Ectodermal cell (in vitro differentiated cells): ENCODE measurements at regions not wholly inside any gene's neighbourhood (a gene's known extent, or its start where the extent isn't known, plus 50 kb on each side); places are given as distances from the start of the nearest gene placed in this dataset.

Source experiments
- H3K27ac ChIP-seq: 2 replicates; pipeline ENCODE4 v1.7.0; 2013; ENCODE audit warnings: mild to moderate bottlenecking, low read depth, low read length; ENCODE audit not compliant: insufficient read depth, poor library complexity, severe bottlenecking
- H3K27me3 ChIP-seq: 2 replicates; pipeline ENCODE4 v1.7.0; 2013; ENCODE audit warnings: mild to moderate bottlenecking, low read length; ENCODE audit not compliant: insufficient read depth, control insufficient read depth, poor library complexity, severe bottlenecking
- H3K36me3 ChIP-seq: one replicate; pipeline ENCODE4 v1.7.0; 2013; ENCODE audit warnings: low read length; ENCODE audit not compliant: control insufficient read depth, insufficient read depth
- H3K4me1 ChIP-seq: one replicate; pipeline ENCODE4 v1.7.0; 2013; ENCODE audit warnings: low read length; ENCODE audit not compliant: control insufficient read depth, insufficient read depth
- H3K4me3 ChIP-seq: 2 replicates; pipeline ENCODE4 v1.7.0; 2013; ENCODE audit warnings: low read depth, low read length, control low read depth; ENCODE audit not compliant: insufficient read depth
- H3K9me3 ChIP-seq: 2 replicates; pipeline ENCODE4 v1.7.0; 2013; ENCODE audit warnings: mild to moderate bottlenecking, low read length, moderate library complexity; ENCODE audit not compliant: control insufficient read depth
- WGBS, 2 experiments: methylation state at CpG; one replicate each; pipeline ENCODE4 v1.1.7; 2013; ENCODE audit warnings: missing lambda C conversion rate in 2 of 2; 5-methylcytosine and 5-hydroxymethylcytosine counted together

GRCh38 chr14:98951521-98952152 lies 320.4 kb downstream of the BCL11B start:
- H3K4me1 ChIP-seq = peaks cover 6% of the 10 kb centered on the region
- no peaks in the 10 kb centered on the region for H3K9me3 ChIP-seq
- 93 to 94% methylated on average over 8 of the region's 8 CpGs for WGBS, 2 experiments
- H3K27ac ChIP-seq = no peak overlapping the region
- no peak overlapping the region for H3K4me3 ChIP-seq
- H3K27me3 ChIP-seq = no peaks in the 10 kb centered on the region
- no peaks in the 10 kb centered on the region for H3K36me3 ChIP-seq

- Histone ChIP-seq H3K4me3 (no peak overlapping the region), H3K27ac (no peak overlapping the region), H3K36me3 (no peaks in the 10 kb centered on the region), H3K9me3 (no peaks in the 10 kb centered on the region), H3K27me3 (no peaks in the 10 kb centered on the region), H3K4me1 (peaks cover 6% of the 10 kb centered on the region)
- WGBS, 2 experiments = 88 to 97% methylated on average over 8 to 9 of the region's 9 CpGs
Measured at GRCh38 chr14:98952593-98953350, 319.2 kb downstream of the BCL11B start.

GRCh38 chr14:98953551-98954348 lies 318.2 kb downstream of the BCL11B start:
- H3K27ac ChIP-seq = no peak overlapping the region
- H3K4me1 ChIP-seq = peaks cover 6% of the 10 kb centered on the region
- no peak overlapping the region for H3K4me3 ChIP-seq
- no peaks in the 10 kb centered on the region for H3K9me3 ChIP-seq
- no peaks in the 10 kb centered on the region for H3K27me3 ChIP-seq
- WGBS, 2 experiments = 93 to 94% methylated on average over 20 of the region's 20 CpGs
- no peaks in the 10 kb centered on the region for H3K36me3 ChIP-seq

GRCh38 chr14:98954349-98955000 lies 317.5 kb downstream of the BCL11B start:
- Histone ChIP-seq H3K27me3 (no peaks in the 10 kb centered on the region), H3K27ac (no peak overlapping the region), H3K9me3 (no peaks in the 10 kb centered on the region), H3K36me3 (no peaks in the 10 kb centered on the region), H3K4me3 (no peak overlapping the region), H3K4me1 (no peaks in the 10 kb centered on the region)
- 93 to 95% methylated on average over 10 of the region's 10 CpGs for WGBS, 2 experiments

- H3K4me1 ChIP-seq = no peaks in the 10 kb centered on the region
- H3K36me3 ChIP-seq = no peaks in the 10 kb centered on the region
- H3K27ac ChIP-seq = no peak overlapping the region
- no peaks in the 10 kb centered on the region for H3K27me3 ChIP-seq
- no peaks in the 10 kb centered on the region for H3K9me3 ChIP-seq
- WGBS, 2 experiments = 93 to 94% methylated on average over 9 of the region's 9 CpGs
- H3K4me3 ChIP-seq = no peak overlapping the region
Measured at GRCh38 chr14:98955036-98955740, 316.8 kb downstream of the BCL11B start.

GRCh38 chr14:98955741-98956070 lies 316.3 kb downstream of the BCL11B start:
- WGBS, 2 experiments = 91 to 93% methylated on average over 5 of the region's 5 CpGs
- H3K9me3 ChIP-seq = no peaks in the 10 kb centered on the region
- no peak overlapping the region for H3K4me3 ChIP-seq
- no peaks in the 10 kb centered on the region for H3K4me1 ChIP-seq
- no peaks in the 10 kb centered on the region for H3K27me3 ChIP-seq
- no peaks in the 10 kb centered on the region for H3K36me3 ChIP-seq
- no peak overlapping the region for H3K27ac ChIP-seq

- Histone ChIP-seq H3K4me1 (no peaks in the 10 kb centered on the region), H3K27me3 (no peaks in the 10 kb centered on the region), H3K9me3 (no peaks in the 10 kb centered on the region), H3K27ac (no peak overlapping the region), H3K4me3 (no peak overlapping the region), H3K36me3 (no peaks in the 10 kb centered on the region)
- 93 to 94% methylated on average over 7 of the region's 7 CpGs for WGBS, 2 experiments
Measured at GRCh38 chr14:98956181-98956580, 315.8 kb downstream of the BCL11B start.

- H3K4me1 ChIP-seq = no peaks in the 10 kb centered on the region
- no peak overlapping the region for H3K4me3 ChIP-seq
- H3K27me3 ChIP-seq = no peaks in the 10 kb centered on the region
- no peaks in the 10 kb centered on the region for H3K9me3 ChIP-seq
- no peak overlapping the region for H3K27ac ChIP-seq
- 85 to 89% methylated on average over 2 of the region's 2 CpGs for WGBS, 2 experiments
- no peaks in the 10 kb centered on the region for H3K36me3 ChIP-seq
Measured at GRCh38 chr14:98956661-98957060, 315.3 kb downstream of the BCL11B start.

- Histone ChIP-seq H3K36me3 (no peaks in the 10 kb centered on the region), H3K27ac (no peak overlapping the region), H3K27me3 (no peaks in the 10 kb centered on the region), H3K9me3 (no peaks in the 10 kb centered on the region), H3K4me3 (no peak overlapping the region), H3K4me1 (no peaks in the 10 kb centered on the region)
- 89 to 90% methylated on average over 20 of the region's 20 CpGs for WGBS, 2 experiments
Measured at GRCh38 chr14:98957211-98958047, 314.6 kb downstream of the BCL11B start.
